ENCODE measurements at regions not wholly inside any gene's neighbourhood (a gene's known extent, or its start where the extent isn't known, plus 50 kb on each side); places are given as distances from the start of the nearest gene placed in this dataset.
A peak's percentile ranks its signal among the peaks of the same experiment; 100 is the strongest.

DNA sequence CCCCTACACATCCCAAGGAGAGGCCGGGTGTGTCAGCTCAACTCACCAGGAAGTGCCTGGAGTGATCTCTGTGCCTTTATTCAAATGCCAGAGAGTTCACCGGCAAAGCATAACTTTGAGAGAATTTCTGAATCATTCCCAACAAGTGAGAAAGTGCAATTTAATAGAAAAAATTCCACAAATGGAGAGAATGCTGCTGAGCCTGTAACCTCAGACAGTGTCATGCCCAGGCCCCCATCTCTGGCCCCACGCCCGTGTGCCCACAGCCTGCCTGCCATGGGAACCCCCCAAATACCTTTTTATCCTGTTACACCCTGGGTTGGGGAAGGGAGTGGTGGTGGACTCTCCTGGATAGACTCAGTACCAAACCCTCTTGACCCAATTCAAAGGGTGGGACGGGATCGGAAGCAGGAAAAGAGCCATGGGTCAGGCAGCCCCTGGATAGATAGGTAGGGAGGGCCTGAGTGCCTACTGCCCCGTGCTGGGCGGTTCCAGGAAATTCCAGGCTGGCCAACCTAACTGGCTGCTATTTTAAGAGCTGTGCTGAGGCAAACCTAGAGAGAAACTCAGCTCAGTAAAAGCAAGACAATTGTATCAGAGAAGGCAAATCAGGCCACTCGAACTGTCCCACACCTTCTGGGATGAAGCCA lies 179.0 kb upstream of the FOXA2 start:
- no peaks in the 10 kb centered on the region for H4K20me1 ChIP-seq (ENCODE audit: insufficient read depth, low read length)
- WGBS, 2 experiments (ENCODE audit: extremely low coverage in 2 of 2, insufficient read length in 1 of 2), result 50% methylated on average over 2 of the region's 9 CpGs; no CpG with 5 or more reads in 1 of the 2 experiments
- H2AFZ ChIP-seq (replicated peaks; ENCODE audit: low read length, poor library complexity), result peak overlapping the region; percentile 78
- ChIA-PET CTCF (interaction anchor here (1.0 kb wide), 1 partner anchor 72 kb away, joined by 3 read pairs; no protein-coding TSS in a partner anchor), POLR2A (ENCODE audit: unreplicated experiment) (no interaction called here)
- H3K4ac ChIP-seq (ENCODE audit: low read depth, low read length), result peak overlapping the region; percentile 77
- no peaks in the 10 kb centered on the region for H3K9me3 ChIP-seq (ENCODE audit: control insufficient read depth, insufficient read depth, low read length)
- no peaks in the 10 kb centered on the region for H3K79me1 ChIP-seq (ENCODE audit: low read depth in 1 of 2, low read length in 2 of 2)
- dilution Hi-C loops (cut with HindIII; ENCODE audit: low sequenced_read_pairs, unreplicated experiment), result no loop called here
- peak overlapping the region; percentile 77 for H3K27ac ChIP-seq (ENCODE audit: insufficient read depth, low read length)
- intact Hi-C loops (cut with micrococcal nuclease), result no loop called here
- H2AK5ac ChIP-seq (ENCODE audit: low read depth, low read length), result peak overlapping the region; percentile 81
- ATAC-seq (ENCODE audit: low read depth) (peak; percentile 67), DNase-seq (no peak)
- H3K18ac ChIP-seq (ENCODE audit: low read depth, low read length), result peak overlapping the region; percentile 73
- peak overlapping the region; percentile 72; the same call in 1 of the 2 replicates for H2BK120ac ChIP-seq (ENCODE audit: low read depth, low read length)
- peak overlapping the region; percentile 77 to 89 for H4K8ac ChIP-seq (ENCODE audit: low read depth in 2 of 2, low read length in 2 of 2)
- peak overlapping the region; percentile 77 for H2BK20ac ChIP-seq (ENCODE audit: low read depth, low read length)
- peak overlapping the region; percentile 79 for H2AK9ac ChIP-seq (replicated peaks; ENCODE audit: low read depth, low read length, poor library complexity)
- H3K4me1 ChIP-seq (ENCODE audit: control insufficient read depth, insufficient read depth, low read length), result peaks cover 14% of the 10 kb centered on the region
- no peak overlapping the region for H3K23ac ChIP-seq (ENCODE audit: low read depth, low read length)
- H3K9ac ChIP-seq (ENCODE audit: low read depth, low read length), result peak overlapping the region; percentile 77; the same call in 1 of the 2 replicates
- H4K91ac ChIP-seq (ENCODE audit: insufficient read depth, low read depth, low read length), result peak overlapping the region; percentile 90
- peak overlapping the region; percentile 27; the same call in 1 of the 2 replicates for H3K4me2 ChIP-seq (ENCODE audit: low read depth, low read length)
- no TSS peak for BruUV-seq (replicated peaks)
- H4K5ac ChIP-seq (ENCODE audit: low read depth, low read length), result peak overlapping the region; percentile 74
- TF ChIP-seq, protein P1, sequence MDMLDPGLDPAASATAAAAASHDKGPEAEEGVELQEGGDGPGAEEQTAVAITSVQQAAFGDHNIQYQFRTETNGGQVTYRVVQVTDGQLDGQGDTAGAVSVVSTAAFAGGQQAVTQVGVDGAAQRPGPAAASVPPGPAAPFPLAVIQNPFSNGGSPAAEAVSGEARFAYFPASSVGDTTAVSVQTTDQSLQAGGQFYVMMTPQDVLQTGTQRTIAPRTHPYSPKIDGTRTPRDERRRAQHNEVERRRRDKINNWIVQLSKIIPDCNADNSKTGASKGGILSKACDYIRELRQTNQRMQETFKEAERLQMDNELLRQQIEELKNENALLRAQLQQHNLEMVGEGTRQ (IDR thresholded peaks at IDR 0.05; ENCODE audit: low read depth, low read length), result no peak
- no peak for TF ChIP-seq MAZ (IDR thresholded peaks at IDR 0.05; ENCODE audit: borderline replicate concordance, low read depth, low read length)
- TF ChIP-seq POLR2A (IDR thresholded peaks at IDR 0.05; ENCODE audit: low read depth, low read length), result no peak
- H3K27me3 ChIP-seq (ENCODE audit: control insufficient read depth, insufficient read depth, low read length), result no peaks in the 10 kb centered on the region
- H3K36me3 ChIP-seq (ENCODE audit: control insufficient read depth, insufficient read depth, low read length), result no peaks in the 10 kb centered on the region
- H3K14ac ChIP-seq (replicated peaks; ENCODE audit: low read depth, low read length), result peak overlapping the region; percentile 80; the same call in 1 of the 2 replicates
- no peaks in the 10 kb centered on the region for H3K9me1 ChIP-seq (ENCODE audit: insufficient read depth, low read length)
- peak overlapping the region; percentile 98; the same call in 1 of the 3 replicates for H2BK15ac ChIP-seq (ENCODE audit: low read depth, low read length)
- peak overlapping the region; percentile 97 for H2BK5ac ChIP-seq (ENCODE audit: low read depth, low read length, poor library complexity, severe bottlenecking)
- in situ Hi-C loops (cut with MboI; ENCODE audit: low sequenced_read_pairs), result no loop called here
- H3K4me3 ChIP-seq (ENCODE audit: insufficient read depth, low read depth, low read length), result no peak overlapping the region
- no peak overlapping the region for H3K56ac ChIP-seq (ENCODE audit: extremely low read depth, insufficient read depth, low read length)
